ENCODE measurements at regions not wholly inside any gene's neighbourhood (a gene's known extent, or its start where the extent isn't known, plus 50 kb on each side); places are given as distances from the start of the nearest gene placed in this dataset.

GRCh38 chr1:101728029-101728428 is 268.7 kb downstream of the OLFM3 start:
- no peak for TF ChIP-seq CTCF (IDR thresholded peaks at IDR 0.05; ENCODE audit: low read depth, low read length, poor library complexity, severe bottlenecking)
- no peak for TF ChIP-seq EZH2phosphoT487 (IDR thresholded peaks at IDR 0.05; ENCODE audit: borderline replicate concordance, low read length)

Data from DOHH2 (cell line).